Kidney tubule cell (primary cell): ENCODE measurements at regions not wholly inside any gene's neighbourhood (a gene's known extent, or its start where the extent isn't known, plus 50 kb on each side); places are given as distances from the start of the nearest gene placed in this dataset.
A peak's percentile ranks its signal among the peaks of the same experiment; 100 is the strongest.
"Not testable (repeated sequence)": the region's sequence is repeated elsewhere in the genome, so short reads cannot be mapped to it uniquely, and the experiment has no call there.

Source experiments
- DNase-seq: peaks from one replicate; pipeline ENCODE4 v3.0.0-alpha.2; 2018; ENCODE audit warnings: low spot score

DNA sequence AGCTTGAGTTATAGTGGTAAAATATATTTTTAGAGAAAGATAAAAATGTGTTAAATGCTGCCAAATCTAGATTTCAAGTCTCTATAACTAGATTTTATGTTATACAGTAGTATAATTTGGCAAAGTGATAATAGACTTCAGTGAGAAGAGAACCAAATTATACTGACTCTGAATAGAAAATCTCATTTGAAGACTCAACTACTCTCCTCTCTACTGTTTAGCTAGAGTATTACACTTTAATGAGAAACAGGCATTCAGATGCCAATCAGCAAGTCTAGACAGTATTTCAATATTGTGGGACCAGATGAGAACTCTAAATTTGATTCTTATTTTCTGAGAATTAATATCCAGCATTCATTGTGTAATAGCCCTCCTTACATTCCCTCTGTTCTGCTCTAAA is 311.2 kb downstream of the SLITRK5 start:
- no peak for DNase-seq

DNA sequence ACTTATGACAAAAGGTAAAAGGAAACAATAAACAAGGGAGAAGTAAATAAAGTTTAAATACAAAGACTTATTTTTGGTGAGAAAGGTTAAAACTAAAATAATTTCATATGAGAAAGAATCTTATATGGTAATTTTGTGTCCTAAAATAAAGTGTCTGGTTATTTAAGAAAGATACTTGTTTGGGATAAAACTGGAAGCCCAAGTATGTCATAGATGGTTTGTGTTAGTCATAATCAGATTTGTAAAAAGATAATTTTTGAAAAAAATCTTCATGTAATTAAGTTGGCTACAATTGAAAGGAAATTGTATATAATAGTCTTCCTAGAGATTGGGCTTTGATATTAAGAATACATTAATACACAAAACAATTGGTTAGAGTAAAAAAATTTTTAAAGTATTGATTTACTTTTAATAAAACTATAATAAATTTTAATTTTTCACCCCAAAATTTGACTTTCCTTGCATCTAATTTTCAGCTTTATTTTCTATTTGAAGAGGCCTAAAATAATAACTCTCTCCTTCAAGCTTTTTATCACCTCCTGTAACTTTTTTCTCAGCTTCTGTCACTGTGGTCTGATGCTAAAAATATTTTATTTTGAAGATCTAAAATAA is 315.6 kb downstream of the SLITRK5 start:
- no peak for DNase-seq

DNA sequence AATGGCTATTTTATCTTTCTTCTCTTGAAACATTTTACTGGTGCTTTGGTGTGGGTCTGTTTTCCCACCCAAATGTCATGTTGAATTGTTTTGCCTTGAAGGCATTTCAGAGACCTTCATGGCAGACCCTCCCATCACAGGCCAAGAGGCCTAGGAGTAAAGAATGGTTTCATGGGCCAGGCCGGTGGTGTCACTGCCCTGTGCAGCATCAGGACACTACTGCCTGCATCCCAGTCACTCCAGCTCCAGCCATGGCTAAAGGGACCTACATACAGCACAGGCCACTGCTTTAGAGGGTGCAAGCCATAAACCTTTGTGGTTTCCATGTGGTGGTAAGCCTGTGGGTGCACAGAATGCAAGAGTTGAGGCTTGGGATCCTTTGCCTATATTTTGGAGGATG is 326.9 kb downstream of the SLITRK5 start:
- no peak for DNase-seq

DNA sequence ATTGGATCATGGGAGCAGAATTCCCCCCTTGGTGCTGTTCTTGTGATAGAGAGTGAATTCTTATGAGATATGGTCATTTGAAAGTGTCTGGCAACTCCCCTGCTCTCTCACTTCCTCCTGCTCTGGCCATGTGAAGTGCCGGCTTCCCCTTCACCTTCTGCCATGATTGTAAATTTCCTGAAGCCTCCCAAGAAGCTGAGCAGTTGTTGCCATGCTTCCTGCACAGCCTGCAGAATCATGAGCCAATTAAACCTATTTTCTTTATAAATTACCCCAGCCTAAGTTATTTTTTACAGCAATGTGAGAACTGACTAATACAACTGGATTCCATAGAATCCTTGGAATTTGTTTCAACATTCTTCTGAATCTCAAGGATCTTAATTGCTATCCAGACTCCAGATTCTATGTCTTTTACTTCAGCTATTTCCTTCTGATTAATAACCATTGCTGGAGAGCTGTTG is 328.1 kb downstream of the SLITRK5 start:
- DNase-seq = peak; percentile 96

DNA sequence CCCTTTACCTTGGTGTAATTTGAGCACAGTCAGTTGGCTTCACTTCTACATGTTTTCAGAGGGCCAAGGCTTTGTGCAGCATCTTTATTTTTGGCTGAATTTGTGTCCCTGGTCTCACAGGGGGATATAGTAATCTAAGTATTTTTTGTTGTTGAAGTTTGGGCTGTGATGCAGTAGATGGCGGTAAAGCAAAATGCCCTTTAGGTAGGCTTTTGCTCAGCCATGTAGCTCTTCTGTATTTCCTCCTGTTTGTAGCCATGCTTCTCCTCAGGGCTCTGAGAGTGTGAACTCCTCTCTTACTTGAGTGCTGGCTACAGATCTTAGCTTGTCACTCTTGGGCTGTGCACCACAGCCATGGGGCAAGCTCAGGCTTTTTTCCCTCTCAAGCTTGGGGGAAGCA is 328.6 kb downstream of the SLITRK5 start:
- peak; percentile 57 for DNase-seq

DNA sequence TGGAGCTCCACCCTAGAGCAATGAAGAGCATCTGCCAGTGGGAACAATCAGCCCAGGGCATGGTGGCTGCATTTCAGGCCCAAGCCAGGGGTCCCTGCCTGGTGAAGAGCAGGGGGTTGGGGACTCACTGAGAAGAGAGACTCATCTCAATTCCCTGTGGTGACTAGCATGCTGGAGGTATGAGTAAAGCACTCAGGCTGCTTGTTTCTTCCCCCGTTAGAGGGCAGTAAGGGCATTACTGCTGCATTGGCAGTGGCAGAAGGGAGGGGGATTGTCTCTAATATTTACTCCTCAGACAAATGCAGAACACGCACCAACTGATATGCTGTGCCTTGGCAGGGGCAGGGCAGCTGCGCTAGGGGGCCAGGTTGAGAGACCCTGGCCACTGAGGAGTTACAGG is 329.1 kb downstream of the SLITRK5 start:
- DNase-seq = peak; percentile 56

DNA sequence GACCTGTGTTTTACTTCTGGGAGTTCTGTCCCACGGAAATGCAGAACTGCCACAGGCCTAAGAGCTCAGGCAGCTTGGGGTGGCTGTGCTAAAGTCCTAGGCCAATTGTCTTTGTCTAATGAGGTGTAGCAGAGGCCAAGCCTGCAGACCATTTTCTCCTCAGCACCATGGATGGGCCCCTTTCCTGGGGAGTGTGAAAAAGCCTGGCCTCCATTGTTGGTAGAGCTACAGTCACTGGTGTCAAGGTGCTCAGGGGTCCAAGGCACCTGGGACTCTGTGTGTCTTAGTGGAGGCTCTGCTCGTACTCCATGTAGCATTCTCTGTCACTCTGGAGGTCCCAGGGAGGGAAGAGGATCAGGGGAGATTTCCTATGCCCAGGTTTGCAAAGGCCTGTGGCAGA is 329.6 kb downstream of the SLITRK5 start:
- DNase-seq = peak; percentile 1

DNA sequence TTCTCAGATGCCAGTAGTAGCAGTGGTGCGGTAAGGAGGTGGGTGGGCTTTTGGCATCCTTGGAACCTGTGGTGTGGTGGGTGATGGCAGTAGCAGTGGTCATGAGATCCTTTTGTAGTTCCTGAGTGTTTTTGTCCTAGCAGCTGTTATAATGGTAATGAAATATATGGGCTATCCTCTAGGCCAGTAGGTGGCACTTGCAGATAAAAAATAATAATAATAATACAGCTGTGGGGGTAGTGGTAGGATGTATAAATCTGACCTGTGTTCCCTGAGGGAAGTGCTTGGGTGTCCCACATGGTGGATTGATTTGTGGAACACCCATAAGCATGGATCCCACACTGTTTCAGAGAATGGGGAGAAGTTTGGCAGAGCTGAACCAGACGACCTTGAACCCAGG is 334.0 kb downstream of the SLITRK5 start:
- DNase-seq = peak; percentile 25

DNA sequence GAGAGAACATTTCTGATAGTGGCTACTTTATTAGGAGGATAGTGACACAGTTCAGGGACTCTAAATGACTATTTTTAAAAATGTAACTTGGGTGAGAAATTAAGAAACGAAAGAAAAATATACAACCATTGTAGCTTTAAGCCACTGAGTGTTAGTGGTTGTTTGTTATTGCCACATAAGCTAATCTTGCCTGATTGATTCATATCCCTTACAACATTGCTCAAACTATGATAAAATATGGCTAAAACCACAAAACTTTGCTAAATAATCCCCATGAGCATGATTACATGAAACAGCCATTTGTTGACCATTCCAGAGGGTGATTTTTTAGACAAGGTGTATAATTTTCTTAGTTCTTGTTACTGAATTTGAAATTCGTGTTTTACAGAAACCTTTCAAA is 343.4 kb downstream of the SLITRK5 start:
- DNase-seq = no peak

DNA sequence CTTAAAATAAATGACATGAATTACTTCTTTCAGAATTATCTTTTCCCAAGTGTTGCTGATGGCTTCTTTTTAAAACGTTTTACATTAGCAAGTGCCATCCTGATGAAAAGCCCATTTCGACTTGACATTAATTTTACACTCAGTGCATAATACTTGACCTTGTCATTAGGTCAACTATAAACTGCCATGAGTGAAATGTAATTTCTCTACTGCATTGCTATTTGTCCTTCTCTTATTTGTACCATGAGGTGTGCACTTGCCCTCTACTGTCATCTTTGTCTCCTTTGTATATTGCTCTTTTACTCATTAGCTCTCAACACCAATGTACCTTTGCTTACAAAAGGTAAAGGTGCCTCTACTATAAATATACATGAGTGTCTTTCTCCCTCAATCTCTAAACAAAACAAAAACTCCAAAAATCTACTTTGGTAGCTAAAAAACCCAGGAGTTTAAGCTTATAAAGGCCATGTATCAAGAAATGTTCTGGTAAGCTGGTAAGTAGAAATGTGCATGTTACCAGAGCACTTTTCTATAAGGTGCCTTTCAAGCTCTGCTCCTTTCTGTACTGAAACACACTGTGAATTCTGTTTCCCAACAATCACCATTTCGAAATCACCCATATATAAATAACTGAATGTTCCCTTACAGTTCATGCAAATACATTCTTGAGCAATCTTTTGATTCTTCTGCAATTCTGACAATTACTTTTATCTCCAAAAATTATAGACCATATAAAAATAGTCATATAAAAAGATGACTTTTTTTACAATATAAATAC is 351.4 kb downstream of the SLITRK5 start:
- DNase-seq = no peak

DNA sequence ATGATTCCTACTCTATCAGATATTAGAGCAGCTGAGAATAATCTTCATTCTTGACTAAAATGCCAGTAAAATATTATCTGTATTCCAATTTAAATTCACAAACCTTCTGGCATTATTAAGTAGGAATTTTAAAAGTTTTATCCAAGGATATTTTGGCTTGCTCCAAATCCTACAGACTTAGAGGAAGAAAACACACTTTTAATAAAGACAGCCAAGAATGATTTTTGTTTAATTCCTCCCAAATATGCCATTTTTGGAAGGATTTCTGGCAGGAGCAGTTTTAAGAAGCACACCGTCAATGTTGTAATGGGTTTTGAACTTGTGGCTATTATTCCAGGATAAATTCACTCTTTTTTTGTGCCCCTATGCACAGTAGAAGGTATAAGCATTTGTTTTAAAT is 355.1 kb downstream of the SLITRK5 start:
- no peak for DNase-seq

DNA sequence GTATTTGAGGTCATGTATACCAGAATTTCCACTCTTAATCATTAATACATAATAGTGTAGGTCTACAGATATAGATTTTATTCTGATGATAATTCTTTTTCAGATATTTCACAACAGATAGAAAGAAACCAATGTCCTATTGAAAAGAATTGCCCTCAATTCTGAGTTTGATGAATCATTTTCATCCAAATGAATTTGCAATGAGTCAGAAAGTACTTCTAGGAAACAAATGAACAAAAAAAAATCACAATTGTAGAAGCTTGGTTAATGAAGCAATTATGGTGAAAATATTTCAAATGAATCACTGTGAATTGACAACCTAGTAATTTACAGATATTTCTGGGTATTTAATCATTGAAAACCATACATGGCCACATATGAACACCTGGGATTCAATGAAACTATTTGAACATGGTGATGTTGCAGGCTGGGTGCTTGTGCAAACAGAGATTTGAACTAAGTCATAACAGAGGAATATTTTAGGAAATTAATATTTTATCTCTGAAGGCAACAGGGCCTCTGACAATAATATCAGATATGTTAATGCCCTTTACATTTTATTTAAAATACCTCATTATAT is 360.9 kb downstream of the SLITRK5 start:
- peak; percentile 70 for DNase-seq

DNA sequence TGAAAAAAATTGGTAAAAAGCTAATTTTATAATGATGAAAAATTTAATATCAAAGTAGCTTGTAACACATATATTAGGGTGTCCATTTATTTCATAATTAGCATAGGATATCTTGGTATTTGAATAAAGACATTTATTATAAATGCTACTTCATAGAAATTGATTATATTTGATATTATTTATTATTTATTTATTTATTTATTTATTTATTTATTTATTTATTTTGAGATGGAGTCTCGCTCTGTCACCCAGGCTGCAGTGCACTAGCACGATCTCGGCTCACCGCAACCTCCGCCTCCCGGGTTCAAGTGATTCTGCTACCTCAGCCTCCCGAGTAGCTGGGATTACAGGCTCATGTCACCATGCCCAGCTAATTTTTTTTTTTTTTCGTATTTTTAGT is 365.0 kb downstream of the SLITRK5 start:
- not testable (repeated sequence) for DNase-seq

DNA sequence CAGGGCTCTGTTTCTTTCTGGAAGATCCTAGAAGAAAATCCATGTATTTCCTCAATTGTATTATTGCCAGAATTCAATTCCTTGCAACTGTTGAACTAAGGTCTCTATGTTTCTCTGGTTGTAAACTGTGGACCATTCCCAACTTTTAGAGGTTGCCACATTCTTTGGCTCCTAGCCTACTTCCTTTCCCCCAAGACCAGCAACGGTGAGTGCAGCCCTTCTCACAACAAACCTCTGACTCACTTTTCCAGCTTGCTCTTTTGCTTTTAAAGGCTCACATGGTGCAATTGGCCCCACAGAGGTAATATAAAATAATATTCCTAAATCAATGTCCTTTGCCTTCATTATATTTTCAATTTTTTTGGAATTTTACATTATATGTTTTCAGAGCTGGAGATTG is 371.3 kb downstream of the SLITRK5 start:
- peak; percentile 51 for DNase-seq

DNA sequence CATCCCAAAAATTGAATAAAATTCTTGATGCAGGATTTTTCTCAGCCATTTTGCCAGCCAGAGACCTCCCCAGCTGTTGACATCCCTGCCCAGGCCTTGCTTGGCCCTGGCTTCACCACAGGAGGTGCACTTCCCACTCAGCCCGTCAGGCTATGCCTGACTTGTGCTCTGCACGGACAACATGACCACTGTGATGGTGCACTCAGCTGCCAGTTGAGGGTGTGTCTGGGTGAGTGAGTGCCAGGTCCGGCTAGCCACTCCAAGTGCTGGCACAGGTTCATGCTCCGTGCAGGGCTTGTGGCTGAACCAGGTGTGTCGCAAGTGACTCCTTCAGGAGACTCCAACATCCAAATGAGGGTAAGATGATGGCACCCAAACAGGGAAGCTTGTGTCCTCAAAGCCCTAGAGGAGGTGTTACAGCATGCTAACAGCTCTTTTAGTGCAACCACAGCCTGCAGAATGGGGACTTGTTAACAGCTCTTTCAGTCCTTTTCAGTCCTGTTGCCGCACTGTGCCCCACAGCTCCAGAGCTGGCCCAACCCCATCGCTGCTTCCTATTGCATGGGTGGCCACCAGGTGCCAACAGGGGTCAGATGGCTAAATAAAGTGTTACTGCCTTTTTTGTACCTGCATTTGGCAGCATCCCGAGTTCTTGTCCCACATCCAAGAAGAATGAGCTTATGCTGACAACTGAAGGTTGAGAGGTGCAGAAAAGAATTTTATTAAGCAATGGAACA is 380.7 kb downstream of the SLITRK5 start:
- no peak for DNase-seq

DNA sequence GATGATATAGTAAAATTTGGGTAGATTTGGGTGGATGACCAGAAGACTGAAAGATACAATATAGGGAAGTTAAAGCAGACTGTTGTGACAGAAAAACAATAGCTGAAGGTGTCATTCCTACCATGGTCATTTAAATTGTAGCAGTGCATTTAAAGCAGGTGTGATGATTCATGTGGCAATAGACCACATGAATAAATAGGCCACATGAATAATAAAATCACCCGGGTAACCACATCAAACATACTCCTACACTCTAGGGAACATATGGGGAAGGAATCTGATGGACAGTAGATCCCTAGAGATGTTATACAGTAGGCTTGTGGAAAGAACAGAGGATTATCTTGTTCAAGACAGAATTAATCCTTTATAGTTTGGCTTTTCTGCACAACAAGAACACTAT is 392.6 kb downstream of the SLITRK5 start:
- peak; percentile 68 for DNase-seq

DNA sequence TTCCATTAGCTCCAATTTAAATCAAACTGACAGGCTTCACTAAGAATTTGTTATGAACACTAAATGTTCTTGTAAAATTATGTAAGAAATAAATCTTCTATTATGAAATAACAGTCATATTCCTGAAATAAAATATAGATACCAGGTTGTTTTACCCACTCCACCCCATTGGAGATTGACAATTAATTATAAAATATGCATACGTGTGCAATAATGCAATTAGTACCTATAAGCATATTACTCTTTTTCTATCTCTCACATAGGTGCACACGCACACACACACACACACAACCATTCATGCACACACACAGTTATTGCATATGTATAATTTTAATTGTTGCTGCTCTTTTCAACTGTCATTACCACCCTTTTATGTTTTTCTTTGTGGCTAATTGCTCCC is 395.7 kb downstream of the SLITRK5 start:
- no peak for DNase-seq

DNA sequence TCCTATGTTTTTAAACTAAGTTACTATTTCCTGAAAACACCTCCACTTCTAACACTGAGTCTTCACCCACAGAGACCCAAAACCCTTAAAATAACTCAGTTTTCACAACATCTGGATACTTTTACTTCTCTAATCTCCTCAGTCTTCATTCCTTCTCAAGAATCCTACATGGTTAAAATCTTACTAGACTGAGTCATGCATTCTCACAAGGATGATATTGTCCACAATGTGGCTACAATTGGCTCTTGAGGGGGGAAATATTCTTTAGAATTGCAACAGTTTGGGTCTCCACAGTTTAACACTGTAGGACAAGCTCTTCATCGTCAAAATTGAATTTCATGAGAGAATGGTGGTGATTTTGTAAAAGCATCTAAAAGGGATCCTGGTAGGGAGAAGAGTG is 397.1 kb downstream of the SLITRK5 start:
- peak; percentile 25 for DNase-seq

DNA sequence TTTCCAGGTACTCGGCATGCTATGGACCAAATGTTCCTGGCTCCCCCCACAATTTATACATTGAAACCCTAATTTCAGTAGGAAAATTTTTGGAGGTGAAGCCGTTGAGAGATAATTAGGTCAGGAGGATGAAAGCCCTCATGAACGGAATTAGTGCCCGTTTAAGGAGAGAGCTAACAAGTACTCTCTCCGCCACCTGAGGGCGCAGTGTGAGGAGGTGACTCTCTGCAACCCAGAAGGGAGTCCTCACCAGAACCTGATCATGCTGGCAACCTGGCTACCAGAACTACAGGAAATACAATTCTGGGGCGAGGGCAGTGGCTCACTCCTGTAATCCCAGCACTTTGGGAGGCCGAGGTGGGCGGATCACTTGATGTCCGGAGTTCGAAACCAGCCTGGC is 397.8 kb downstream of the SLITRK5 start:
- no peak for DNase-seq

DNA sequence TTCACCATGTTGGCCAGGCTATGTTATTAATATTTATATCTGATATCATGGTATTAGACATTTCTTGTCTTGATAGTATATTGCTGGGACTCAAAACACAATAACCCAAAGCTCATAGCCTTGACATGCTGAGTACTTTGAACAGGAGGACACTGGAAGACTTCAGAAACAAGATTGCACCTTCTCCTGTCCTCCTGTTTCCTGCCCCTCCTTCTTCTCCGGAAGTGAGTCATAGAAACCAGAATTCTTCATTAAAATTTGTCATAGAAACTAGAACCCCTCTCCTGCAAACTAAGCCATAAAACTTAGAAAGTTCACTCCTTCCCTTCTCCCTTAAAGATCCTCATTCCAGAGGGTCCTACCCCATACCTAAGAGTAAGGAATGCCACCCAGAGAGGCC is 400.2 kb downstream of the SLITRK5 start:
- DNase-seq = peak; percentile 12

DNA sequence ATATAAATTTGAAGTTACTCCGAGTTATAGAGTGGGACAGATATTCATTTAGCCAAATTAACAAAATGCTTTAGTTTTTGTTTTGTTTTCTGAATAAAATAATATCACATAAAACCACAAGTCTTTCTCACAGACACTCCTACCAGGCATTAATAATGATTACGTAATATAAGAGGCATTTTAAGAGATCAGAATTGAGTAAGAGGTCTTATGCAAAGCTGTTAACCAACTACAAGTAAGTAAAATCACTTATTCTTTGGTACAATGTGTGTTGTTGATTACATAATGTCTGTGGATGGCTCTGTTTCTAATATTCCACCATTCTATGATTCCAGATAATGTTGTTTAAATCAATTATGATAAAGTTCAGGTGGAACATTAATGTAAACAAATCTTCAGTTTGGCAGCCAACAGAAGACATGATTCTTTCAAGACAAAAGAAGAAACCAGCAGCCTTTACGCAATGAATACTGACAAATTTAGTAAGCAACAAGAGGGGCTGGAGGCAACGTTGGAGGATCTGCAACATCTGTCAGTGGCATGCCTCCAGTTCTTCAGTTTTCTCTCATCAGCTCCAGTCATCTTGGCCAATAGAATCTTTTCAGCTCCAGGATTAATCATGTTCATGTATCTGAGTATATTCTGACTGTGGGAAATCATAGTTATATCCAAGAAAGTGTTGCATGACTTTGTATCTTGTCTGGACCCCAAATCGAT is 403.8 kb downstream of the SLITRK5 start:
- no peak for DNase-seq

DNA sequence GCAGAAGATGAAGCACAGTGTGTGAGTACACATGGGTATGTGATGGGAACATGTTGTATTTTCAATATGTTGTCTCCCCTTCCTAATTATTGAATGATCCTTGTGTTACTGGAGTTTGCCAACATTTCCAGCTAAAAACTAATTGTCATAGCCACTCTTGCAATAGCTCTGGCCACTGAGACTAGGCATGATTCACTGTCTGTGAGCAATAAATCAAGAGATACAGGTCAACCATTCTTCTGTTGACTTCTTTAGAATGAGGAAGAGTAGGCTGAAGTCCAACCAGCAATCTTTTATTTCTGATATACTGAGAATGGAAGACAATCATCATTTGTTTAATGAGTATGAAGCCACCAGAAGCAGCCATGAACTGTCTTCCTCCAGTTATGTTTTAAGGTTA is 413.9 kb downstream of the SLITRK5 start:
- peak; percentile 53 for DNase-seq
